Suprapubic skin (tissue), 3 donors: ENCODE measurements at regions not wholly inside any gene's neighbourhood (a gene's known extent, or its start where the extent isn't known, plus 50 kb on each side); places are given as distances from the start of the nearest gene placed in this dataset.

Experiments
- CTCF ChIP-seq, 2 donors: fragments of 200-600 bp in 1 of 2; fragments of 450-650 bp in 1 of 2; sonication (generic) in 1 of 2; IDR thresholded peaks; one replicate each; pipeline ENCODE4 v1.5.1; 2016 to 2019; ENCODE audit warnings: antibody characterized with exemption in 2 of 2, mild to moderate bottlenecking in 1 of 2, moderate library complexity in 1 of 2
- EP300 ChIP-seq: sonication (generic); formaldehyde crosslinking; IDR thresholded peaks from one replicate; pipeline ENCODE4 v1.6.1; 2017; ENCODE audit warnings: antibody characterized with exemption

GRCh38 chr3:105170423-105170822 is 196.3 kb upstream of the ALCAM start:
- TF ChIP-seq EP300 (no peak), CTCF (IDR thresholded peaks at IDR 0.05) (no peak)
